Smooth muscle cell (in vitro differentiated cells): ENCODE measurements at regions not wholly inside any gene's neighbourhood (a gene's known extent, or its start where the extent isn't known, plus 50 kb on each side); places are given as distances from the start of the nearest gene placed in this dataset.

Source experiments
- DNase-seq: peaks from one replicate; lab custom pipeline; 2025; ENCODE audit not compliant: unreplicated experiment; lab: John Stamatoyannopoulos, UW
- H2AFZ ChIP-seq: fragments of 200-600 bp; sonication (generic); 2 replicates; pipeline ENCODE4 v1.6.0; 2016; ENCODE audit warnings: antibody characterized with exemption, low read depth, mild to moderate bottlenecking
- H3F3A ChIP-seq: fragments of 200-600 bp; sonication (generic); 2 replicates; pipeline ENCODE4 v1.6.0; 2017; ENCODE audit warnings: antibody characterized with exemption, low read depth
- H3K27ac ChIP-seq: fragments of 200-600 bp; sonication (generic); 2 replicates; pipeline ENCODE4 v1.5.1; 2016; ENCODE audit warnings: low read depth, mild to moderate bottlenecking
- H3K27me3 ChIP-seq: fragments of 200-600 bp; sonication (generic); 2 replicates; pipeline ENCODE4 v1.6.1; 2016; ENCODE audit warnings: low read depth, mild to moderate bottlenecking
- H3K36me3 ChIP-seq: fragments of 200-600 bp; sonication (generic); 2 replicates; pipeline ENCODE4 v1.5.1; 2016; ENCODE audit warnings: low read depth
- H3K4me1 ChIP-seq: fragments of 200-600 bp; sonication (generic); 2 replicates; pipeline ENCODE4 v1.5.1; 2016; ENCODE audit warnings: low read depth
- H3K4me2 ChIP-seq: fragments of 200-600 bp; sonication (generic); 2 replicates; pipeline ENCODE4 v1.6.0; 2016; ENCODE audit warnings: mild to moderate bottlenecking
- H3K4me3 ChIP-seq: fragments of 200-600 bp; sonication (generic); 2 replicates; pipeline ENCODE4 v1.5.1; 2016; ENCODE audit warnings: mild to moderate bottlenecking
- H3K79me2 ChIP-seq: fragments of 200-600 bp; sonication (generic); 2 replicates; pipeline ENCODE4 v1.6.0; 2016; ENCODE audit warnings: low read depth, mild to moderate bottlenecking
- H3K9ac ChIP-seq: fragments of 200-600 bp; sonication (generic); 2 replicates; pipeline ENCODE4 v1.6.0; 2016; ENCODE audit warnings: low read depth
- H3K9me3 ChIP-seq: fragments of 200-600 bp; sonication (generic); replicated peaks from 2 replicates; pipeline ENCODE4 v1.5.1; 2016; ENCODE audit warnings: low read depth
- H4K20me1 ChIP-seq: fragments of 200-600 bp; sonication (generic); 2 replicates; pipeline ENCODE4 v1.6.0; 2016; ENCODE audit warnings: low read depth
- WGBS: methylation state at CpG from one replicate; pipeline ENCODE4 v1.1.7; 2016; ENCODE audit warnings: low lambda C conversion rate; 5-methylcytosine and 5-hydroxymethylcytosine counted together
- TF ChIP-seq, protein P1 (sequence below): fragments of 200-600 bp; sonication (generic); IDR thresholded peaks from 2 replicates; pipeline ENCODE4 v1.5.1; 2017; ENCODE audit warnings: borderline replicate concordance, mild to moderate bottlenecking, antibody characterized with exemption; ENCODE audit not compliant: insufficient read depth, poor library complexity, severe bottlenecking

DNA sequence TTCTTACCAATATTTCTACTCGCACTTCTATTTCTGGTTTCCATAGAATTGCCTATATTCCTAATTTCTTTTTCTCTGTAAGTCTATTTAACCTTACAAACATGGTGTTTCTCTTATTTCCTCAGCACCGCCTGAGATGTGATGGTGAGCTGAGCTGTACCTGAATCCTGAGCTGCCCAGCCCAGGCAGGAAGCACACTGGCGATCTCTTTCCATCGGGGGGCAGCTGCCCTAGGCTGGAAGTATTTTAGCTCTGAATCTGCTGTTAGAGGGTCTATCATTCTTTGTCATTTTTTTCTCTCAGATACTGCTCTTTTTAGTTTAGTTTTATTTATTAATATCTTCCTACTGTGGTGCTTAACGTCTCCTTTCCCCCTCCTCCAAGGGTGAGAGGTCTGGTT lies 173.4 kb upstream of the SLC35B3 start:
- WGBS = 80% methylated on average over 5 of the region's 5 CpGs
- H3K4me2 ChIP-seq = no peak overlapping the region
- no peak for DNase-seq
- H3K4me3 ChIP-seq = no peak overlapping the region
- no peaks in the 10 kb centered on the region for H4K20me1 ChIP-seq
- no peak overlapping the region for H2AFZ ChIP-seq
- H3K9me3 ChIP-seq = no peaks in the 10 kb centered on the region
- no peaks in the 10 kb centered on the region for H3K36me3 ChIP-seq
- H3K9ac ChIP-seq = no peak overlapping the region
- no peak overlapping the region for H3K27ac ChIP-seq
- H3K27me3 ChIP-seq = no peaks in the 10 kb centered on the region
- no peaks in the 10 kb centered on the region for H3K79me2 ChIP-seq
- TF ChIP-seq, protein P1, sequence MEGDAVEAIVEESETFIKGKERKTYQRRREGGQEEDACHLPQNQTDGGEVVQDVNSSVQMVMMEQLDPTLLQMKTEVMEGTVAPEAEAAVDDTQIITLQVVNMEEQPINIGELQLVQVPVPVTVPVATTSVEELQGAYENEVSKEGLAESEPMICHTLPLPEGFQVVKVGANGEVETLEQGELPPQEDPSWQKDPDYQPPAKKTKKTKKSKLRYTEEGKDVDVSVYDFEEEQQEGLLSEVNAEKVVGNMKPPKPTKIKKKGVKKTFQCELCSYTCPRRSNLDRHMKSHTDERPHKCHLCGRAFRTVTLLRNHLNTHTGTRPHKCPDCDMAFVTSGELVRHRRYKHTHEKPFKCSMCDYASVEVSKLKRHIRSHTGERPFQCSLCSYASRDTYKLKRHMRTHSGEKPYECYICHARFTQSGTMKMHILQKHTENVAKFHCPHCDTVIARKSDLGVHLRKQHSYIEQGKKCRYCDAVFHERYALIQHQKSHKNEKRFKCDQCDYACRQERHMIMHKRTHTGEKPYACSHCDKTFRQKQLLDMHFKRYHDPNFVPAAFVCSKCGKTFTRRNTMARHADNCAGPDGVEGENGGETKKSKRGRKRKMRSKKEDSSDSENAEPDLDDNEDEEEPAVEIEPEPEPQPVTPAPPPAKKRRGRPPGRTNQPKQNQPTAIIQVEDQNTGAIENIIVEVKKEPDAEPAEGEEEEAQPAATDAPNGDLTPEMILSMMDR = no peak
- H3K4me1 ChIP-seq = no peaks in the 10 kb centered on the region
- H3F3A ChIP-seq = no peaks in the 10 kb centered on the region

DNA sequence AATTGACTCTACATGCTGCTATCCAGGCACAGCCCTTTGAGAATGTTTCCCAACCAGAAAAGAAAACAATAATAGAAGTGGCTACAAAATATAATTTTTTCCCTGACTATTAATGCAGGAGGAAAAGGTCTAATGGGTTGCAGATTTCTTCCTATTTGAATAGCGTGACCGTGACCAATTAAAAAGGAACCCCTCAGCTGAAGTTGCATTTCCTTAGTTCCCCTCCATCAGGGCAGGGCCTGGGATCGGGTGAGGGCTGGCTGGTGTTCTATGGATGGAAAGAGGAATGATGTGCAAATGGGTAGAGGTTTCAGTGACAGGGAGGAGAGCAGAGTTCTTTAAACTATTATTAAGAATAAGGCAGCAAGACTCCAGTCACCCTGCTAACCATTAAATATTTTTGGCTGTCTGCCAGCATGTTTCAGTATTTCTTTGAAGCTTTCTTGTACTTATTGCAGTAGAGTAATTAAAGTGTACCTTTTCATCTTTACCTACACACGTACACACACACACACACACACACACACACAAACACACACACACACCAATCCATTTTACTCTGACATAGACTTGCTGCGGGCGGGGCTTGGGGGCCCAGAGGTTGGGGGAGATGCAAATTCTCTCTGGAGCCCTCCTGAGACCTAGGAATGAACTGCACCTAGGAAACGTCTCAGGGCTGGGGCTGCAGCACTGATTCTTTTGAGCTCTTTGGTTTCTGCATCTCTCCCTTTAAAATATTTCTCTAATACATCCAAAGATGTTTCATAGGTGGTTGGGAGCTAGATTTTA lies 154.8 kb upstream of the SLC35B3 start:
- no peak overlapping the region for H3K4me2 ChIP-seq
- no peak overlapping the region for H3K27ac ChIP-seq
- no peak overlapping the region for H2AFZ ChIP-seq
- 55% methylated on average over 7 of the region's 7 CpGs for WGBS
- no peaks in the 10 kb centered on the region for H3K27me3 ChIP-seq
- H3K4me1 ChIP-seq = no peaks in the 10 kb centered on the region
- no peaks in the 10 kb centered on the region for H4K20me1 ChIP-seq
- H3F3A ChIP-seq = no peaks in the 10 kb centered on the region
- TF ChIP-seq, protein P1 = no peak
- no peaks in the 10 kb centered on the region for H3K79me2 ChIP-seq
- no peak overlapping the region for H3K4me3 ChIP-seq
- no peak for DNase-seq
- no peaks in the 10 kb centered on the region for H3K36me3 ChIP-seq
- no peak overlapping the region for H3K9ac ChIP-seq
- H3K9me3 ChIP-seq = no peaks in the 10 kb centered on the region

DNA sequence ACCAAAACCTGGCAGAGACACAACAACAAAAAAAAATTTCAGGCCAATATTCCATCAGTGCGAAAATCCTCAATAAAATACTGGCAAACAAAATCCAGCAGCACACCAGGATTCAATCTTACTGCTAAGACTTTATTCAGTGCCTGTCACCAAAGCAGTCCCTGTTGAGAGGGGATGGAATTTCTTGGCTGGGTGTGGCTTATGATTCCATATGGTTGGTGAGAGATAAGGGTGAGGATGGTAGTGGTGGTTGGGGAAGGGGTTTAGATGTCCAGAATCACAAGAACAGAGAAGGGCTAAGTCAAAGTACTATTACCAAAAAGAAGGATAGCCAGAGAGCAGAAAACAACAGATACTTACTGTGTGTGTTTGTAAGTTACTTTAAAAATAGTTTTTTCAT lies 152.8 kb upstream of the SLC35B3 start:
- H3K4me2 ChIP-seq = no peak overlapping the region
- no peak overlapping the region for H2AFZ ChIP-seq
- DNase-seq = no peak
- WGBS = 88% methylated on average over 1 of the region's 1 CpG
- no peaks in the 10 kb centered on the region for H3K79me2 ChIP-seq
- no peak overlapping the region for H3K27ac ChIP-seq
- H4K20me1 ChIP-seq = no peaks in the 10 kb centered on the region
- H3K4me3 ChIP-seq = no peak overlapping the region
- no peaks in the 10 kb centered on the region for H3F3A ChIP-seq
- H3K9ac ChIP-seq = no peak overlapping the region
- no peaks in the 10 kb centered on the region for H3K9me3 ChIP-seq
- H3K4me1 ChIP-seq = no peaks in the 10 kb centered on the region
- no peaks in the 10 kb centered on the region for H3K36me3 ChIP-seq
- no peaks in the 10 kb centered on the region for H3K27me3 ChIP-seq
- TF ChIP-seq, protein P1 = no peak

DNA sequence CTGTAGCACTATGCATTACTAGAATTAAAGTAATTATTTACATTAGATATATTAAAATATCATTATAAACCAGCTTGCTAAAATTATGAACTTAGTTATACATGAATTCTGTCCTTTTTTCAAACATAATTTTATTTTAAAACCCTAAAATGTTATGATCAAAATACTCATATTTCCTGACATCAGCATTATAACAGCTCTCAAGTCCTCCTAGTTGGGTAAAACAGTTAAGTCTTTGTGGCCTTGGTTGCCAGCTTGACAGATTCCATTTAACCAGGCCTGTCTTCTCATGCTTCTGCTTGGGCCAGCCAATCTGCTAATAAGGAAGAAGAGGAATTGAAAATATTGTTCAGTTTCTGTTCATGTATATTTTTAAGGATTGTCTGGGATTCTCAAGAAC lies 147.9 kb upstream of the SLC35B3 start:
- Histone ChIP-seq H3F3A (no peaks in the 10 kb centered on the region), H3K9ac (no peak overlapping the region), H3K4me3 (no peak overlapping the region), H3K4me2 (no peak overlapping the region), H3K9me3 (no peaks in the 10 kb centered on the region), H3K36me3 (no peaks in the 10 kb centered on the region), H2AFZ (no peak overlapping the region), H3K79me2 (no peaks in the 10 kb centered on the region), H4K20me1 (no peaks in the 10 kb centered on the region), H3K27me3 (no peaks in the 10 kb centered on the region), H3K27ac (no peak overlapping the region), H3K4me1 (no peaks in the 10 kb centered on the region)
- TF ChIP-seq, protein P1 = no peak
- DNase-seq = no peak
